ENCODE measurements at regions not wholly inside any gene's neighbourhood (a gene's known extent, or its start where the extent isn't known, plus 50 kb on each side); places are given as distances from the start of the nearest gene placed in this dataset.

DNA sequence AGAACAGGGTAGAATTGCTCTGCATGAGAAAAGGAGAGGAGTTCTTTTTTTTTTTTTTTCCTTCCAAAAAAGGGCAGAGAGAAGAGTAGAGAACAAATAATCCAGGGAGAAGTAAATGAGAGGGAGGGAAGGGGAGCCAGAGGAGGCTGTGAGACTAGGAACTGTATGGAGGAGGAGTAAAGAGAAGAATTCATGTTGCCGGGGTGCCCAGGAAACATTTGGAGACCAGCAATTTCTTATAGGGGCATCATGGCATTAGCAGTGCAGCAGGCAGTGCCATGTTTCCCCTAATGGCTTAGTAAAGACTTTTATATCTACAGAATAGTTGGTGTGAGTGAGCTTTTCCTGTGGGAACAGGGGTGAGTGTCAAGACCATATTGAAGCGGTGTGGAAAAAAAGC is 86.4 kb upstream of the SESTD1 start:
- TF ChIP-seq, protein P1, sequence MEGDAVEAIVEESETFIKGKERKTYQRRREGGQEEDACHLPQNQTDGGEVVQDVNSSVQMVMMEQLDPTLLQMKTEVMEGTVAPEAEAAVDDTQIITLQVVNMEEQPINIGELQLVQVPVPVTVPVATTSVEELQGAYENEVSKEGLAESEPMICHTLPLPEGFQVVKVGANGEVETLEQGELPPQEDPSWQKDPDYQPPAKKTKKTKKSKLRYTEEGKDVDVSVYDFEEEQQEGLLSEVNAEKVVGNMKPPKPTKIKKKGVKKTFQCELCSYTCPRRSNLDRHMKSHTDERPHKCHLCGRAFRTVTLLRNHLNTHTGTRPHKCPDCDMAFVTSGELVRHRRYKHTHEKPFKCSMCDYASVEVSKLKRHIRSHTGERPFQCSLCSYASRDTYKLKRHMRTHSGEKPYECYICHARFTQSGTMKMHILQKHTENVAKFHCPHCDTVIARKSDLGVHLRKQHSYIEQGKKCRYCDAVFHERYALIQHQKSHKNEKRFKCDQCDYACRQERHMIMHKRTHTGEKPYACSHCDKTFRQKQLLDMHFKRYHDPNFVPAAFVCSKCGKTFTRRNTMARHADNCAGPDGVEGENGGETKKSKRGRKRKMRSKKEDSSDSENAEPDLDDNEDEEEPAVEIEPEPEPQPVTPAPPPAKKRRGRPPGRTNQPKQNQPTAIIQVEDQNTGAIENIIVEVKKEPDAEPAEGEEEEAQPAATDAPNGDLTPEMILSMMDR (IDR thresholded peaks at IDR 0.05): no peak
- TF ChIP-seq EP300 (IDR thresholded peaks at IDR 0.05) (no peak), BHLHE40 (IDR thresholded peaks at IDR 0.05; ENCODE audit: low read depth, low read length) (no peak)

Measured in A549 (cell line).